ENCODE measurements at regions not wholly inside any gene's neighbourhood (a gene's known extent, or its start where the extent isn't known, plus 50 kb on each side); places are given as distances from the start of the nearest gene placed in this dataset.
"Not testable (repeated sequence)": the region's sequence is repeated elsewhere in the genome, so short reads cannot be mapped to it uniquely, and the experiment has no call there.

DNA sequence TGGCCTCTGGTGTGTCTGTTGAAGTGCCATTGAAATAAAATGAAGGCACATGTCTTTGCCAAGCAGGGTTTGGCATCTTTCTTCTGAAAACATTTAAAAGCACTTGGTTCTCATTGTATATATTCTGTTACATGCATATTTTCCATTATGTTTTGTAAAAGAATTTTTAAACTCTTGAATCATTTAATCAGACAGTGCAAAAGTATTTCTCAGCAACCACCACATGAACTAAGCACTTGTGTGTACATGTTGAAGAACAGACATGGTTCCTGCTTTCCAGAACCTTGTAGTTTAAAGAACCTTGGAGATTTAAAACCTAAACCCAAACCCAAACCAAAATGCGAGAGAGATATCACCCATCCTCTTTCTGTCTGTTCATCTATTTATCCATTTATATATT lies 220.3 kb upstream of the GIMD1 start:
- FAIRE-seq: no peak

DNA sequence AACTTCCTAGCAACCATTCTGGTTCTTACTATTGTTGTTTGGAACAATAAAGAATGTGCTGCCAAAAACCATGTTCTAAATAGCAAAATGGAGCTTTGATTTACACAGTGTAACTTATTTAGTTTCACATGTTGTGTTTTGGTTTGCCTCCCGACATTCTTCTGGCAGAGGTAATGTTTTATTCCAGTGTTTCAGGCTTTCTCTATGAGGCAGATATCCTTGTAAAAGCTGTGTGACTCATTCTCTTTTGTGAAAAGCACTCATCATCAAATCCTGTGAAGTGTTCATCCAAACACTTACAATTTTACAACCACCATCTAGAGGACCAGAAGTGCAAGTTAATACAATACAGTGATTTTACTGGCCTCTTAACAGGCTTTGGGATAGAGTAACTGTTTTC lies 219.0 kb upstream of the GIMD1 start:
- peak; percentile 93 for FAIRE-seq

DNA sequence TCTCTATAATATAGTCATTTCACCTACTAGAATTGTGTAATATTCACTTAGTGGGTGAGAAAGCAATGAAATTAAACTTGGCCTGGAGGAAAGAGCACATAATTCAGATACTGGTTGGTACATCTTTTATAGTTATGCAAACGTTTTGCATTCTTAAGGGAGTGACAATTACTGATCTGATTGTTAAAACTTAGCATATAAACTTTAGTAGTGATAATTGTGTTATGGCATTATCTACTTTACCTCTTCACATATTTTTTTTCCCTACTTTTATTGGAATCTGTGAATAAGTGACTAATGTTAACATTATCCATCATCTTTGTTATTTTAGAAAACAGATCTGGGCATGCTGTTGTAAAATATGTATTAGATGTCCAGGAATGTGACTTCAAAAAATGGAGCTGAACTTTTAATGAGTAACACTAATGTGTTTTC lies 217.4 kb upstream of the GIMD1 start:
- no peak for FAIRE-seq

DNA sequence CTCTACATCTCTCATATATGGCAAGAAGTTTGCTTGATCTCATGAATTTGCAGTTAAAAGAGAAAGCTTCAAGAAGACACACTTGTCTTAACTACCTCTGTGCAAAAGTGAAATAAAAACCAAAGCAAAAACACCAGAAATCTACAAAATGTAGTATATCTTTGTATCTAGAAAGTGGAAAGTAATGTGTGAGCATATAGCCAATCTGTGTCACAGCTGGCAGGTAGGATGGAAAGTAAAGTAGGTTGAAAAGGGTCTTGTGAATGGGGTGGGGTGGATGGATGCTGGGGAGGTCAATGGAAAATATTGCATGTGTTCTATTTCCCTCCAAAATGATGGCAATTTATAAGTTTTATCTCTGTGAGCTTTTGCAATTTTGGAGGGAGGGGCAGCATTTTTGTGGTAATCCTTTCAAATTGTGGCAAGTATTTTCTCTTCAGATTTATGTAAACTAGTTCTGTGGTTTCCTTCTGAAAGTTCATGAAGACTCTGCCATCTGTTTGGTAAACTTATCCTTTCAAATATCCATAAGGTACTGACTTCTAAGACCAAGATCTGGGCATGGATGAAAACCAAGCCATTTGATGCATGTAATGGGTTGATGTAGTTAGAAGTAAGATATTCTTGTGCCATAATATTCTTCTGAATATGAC lies 215.9 kb upstream of the GIMD1 start:
- FAIRE-seq: no peak

DNA sequence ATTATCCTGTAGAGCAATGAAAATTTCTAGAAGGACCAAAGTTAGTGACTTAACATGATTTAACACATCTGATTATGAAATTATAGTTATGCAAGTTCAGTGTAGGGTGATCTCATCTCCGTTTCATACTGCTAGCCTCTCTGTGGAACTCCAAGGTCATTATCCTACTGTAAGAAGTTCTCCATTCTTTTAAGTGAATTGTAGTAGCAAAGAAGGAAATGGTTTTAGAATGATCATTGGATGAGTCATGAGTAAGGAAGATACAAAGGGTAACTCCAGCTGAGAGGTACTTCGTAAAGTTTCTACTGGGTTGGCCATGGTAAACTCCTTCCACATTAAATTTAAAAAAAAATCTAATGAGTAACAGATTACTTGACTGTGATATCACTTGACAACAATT lies 215.0 kb upstream of the GIMD1 start:
- FAIRE-seq: peak; percentile 15

DNA sequence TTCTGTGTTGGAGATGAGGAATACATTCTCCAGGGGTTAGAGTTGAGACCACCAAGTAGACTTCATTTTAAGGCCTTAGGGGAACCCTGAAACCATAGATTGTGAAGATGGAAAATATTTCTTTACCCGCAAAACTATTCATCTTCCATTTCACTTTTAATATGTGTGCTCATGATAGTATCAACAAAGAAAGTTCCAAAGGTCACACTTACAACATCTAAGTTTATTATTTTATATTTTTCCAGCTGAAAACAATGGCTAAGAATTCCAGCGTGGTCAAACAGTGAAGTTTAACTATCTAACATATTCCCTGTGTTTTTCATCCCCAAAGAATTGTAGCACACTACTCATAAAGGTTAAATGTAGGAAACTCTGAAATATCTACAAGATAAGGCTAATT lies 214.5 kb upstream of the GIMD1 start:
- FAIRE-seq: no peak

DNA sequence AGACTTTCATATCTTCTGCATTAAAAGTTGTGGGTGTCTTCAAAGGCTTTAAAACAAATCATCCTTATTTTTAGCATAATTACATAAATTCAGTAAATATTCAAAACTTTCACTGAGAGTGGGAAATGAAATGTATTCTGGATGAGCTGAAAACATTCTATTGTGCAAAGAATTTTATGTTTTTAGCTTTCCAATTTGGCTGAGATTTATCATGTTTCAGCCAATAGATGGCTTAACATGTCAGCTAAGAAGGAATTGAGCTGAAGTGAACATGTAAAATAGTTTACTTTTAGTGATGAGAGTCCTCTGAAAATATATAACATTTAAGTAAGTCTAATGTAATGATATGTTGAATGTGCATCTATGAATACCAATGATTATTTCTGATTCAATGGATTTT lies 213.5 kb upstream of the GIMD1 start:
- FAIRE-seq: no peak

DNA sequence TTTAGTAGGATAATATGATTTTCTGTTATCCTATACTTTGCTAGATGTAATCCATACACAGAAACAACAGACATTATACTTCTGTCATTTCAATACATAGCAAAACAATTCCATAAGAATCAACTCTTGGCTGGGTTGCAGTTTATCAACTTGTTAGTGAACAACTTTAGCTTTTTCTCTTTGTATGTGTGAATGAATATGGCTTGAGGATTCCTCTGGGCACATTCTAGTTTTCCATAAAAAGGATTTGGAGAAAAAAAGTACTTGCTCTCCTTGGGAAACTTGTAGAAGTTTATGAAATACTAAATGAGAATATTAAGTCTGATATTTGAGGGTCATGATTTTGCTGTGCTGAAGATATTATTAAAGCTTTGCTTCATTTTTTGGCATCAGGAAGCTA lies 210.7 kb upstream of the GIMD1 start:
- FAIRE-seq: no peak

DNA sequence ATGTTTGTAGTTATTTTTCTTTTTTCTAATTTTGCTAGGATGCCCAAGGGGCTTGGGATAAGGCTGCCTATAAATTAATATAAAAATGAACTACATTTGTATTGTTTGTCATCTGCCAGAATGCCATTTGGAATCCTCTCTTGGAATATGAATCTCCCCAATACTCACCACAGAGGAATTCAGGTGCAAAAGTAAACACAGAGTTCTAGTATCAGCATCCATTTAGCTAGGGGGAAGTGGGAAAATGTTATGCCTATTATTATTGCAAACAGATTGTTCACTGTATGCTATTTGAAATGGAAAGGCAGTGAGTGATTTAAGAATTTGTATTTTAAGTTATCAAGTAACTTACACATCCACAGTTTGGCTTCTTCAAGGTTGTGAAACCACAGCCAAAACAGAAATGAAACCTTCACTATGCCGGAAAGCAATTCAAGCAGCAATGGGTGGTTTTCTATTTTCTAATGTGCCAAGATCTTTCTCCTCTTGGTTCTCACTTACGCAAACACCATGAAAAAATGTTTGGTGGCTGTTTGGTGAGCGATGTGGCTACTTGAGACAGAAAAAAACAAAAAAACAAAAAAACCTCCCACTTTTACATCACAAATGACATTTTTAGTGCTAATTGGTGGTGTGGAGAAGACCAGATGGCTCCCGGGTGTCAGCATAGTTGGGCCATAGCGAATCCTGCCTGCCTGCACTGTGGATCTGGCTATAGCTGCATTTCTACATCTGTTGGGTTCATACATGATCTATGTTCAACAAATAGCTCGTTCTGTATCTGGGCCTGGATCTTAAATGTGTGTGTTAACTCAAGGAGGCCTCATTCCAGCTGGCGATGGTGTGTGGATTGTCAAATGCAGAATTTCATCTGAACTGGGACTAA lies 200.8 kb upstream of the GIMD1 start:
- no peak for FAIRE-seq

DNA sequence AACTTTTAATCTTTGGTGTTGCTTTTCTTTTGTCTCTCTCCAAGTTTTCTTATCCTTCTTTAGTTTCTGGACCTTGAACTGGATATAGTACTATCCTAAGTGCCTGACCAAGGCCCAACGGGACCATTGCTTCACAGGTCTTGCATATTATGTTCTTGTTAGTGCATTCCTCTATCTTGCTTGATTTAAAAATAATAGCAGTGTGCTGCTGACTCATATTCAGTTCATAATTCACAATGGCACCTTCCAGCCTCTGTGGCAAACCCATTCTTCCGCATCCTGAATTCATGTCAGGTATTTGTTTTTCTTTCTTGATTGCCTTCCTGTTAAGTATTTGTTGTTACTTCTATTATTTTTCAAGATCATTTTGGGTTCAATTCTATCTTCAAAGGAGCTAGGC lies 197.1 kb upstream of the GIMD1 start:
- no peak for FAIRE-seq

DNA sequence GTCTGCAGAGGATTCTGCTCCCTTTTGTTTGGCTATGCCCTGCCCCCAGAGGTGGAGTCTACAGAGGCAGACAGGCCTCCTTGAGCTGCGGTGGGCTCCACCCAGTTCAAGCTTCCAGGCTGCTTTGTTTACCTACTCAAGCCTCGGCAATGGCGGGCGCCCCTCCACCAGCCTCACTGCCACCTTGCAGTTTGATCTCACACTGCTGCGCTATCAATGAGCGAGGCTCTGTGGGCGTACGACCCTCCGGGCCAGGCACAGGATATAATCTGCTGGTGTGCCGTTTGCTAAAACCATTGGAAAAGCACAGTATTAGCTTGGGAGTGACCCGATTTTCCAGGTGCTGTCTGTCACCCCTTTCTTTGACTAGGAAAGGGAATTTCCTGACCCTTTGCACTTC lies 195.1 kb upstream of the GIMD1 start:
- not testable (repeated sequence) for FAIRE-seq

DNA sequence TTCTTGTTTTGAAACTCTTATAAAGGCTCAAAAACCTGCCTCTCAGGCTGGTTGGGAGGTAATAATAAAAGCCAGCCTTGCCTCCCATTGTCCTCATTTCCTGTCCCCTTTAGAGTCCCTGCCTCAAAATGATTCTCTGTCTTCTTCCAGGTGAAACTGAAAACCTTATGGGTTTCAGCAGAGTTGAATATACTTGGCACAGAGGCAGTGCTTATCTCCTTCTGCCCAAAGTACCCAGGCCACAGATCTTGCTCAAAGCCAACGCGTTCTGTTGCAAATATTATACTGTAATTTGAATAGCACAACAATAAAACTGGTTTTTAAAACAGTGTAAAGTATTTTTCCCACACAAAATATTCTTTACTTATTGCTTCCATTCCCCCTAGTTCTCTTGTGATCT lies 183.1 kb upstream of the GIMD1 start:
- FAIRE-seq: no peak

DNA sequence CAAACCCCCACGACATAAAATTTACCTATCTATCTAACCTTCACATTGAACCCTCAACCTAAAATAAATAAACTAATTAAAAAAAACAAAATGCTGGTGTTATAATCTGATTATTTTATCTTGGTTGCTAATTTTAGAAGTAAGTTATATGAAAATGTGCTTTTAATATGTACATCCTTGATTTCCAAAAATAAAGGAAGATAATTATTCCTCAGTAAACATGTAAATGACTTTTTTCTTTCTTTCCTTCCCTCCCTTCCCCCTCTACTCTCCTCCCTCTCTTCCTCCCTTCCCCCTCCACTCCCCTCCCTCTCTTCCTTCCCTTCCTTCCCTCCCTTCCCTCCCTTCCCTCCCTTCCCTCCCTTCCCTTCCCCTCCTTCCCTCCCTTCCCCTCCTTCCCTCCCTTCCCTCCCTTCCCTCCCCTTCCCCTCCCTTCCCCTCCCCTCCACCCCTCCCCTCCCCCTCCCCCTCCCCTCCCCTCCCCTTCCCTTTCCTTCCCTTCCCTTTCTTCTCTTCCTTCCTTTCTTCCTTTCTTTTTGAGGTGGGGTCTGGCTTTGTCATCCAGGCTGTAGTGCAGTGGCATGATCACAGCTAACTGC lies 180.0 kb upstream of the GIMD1 start:
- no peak for FAIRE-seq

DNA sequence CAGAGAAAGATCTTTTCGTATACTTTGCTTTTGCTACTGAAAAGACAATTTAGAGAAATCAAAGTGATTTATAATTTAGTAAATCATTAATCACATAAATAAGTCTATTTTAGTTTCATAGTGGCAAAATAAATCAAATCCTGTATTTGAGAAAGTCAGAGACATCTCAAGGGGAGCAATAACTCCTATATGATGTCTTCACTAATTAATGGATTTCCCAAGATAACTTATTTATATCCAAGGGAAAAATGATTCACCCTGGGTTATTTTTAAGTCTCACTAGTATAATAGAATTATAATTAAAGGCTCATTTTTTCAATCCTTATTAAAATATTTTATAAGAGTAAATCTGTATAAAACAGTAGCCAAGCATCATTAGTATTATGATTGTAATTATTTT lies 177.8 kb upstream of the GIMD1 start:
- FAIRE-seq: no peak

DNA sequence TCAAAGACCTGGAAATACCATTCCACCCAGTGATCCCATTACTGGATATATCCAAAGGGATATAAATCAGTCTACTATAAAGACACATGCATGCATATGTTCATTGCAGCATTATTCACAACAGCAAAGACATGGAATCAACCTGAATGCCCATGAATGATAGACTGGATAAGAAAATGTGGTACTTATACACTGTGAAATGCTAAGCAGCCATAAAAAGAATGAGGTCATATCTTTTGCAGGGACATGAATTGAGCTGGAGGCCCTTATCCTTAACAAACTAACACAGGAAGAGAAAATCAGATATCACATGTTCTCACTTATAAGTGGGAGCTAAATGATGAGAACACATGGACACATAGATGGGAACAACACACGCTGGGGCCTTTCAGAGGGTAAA lies 174.0 kb upstream of the GIMD1 start:
- not testable (repeated sequence) for FAIRE-seq

DNA sequence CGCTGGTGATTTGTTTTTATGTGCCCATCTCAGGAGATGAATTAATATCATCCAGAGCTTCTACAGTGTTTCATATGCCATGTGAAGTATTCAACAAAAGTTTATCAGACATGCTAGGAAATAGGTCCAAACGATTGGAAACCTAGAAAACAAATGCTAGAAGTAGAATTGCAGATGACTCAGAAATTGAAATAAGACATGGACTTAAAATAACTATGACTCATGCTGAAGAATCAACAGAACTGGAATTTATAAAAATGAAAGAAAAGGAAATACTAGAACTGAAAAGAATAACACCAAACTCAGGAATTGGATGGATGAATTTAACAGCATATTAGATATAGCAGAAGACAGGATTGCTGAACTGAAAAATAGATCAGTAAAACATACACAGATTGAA lies 172.7 kb upstream of the GIMD1 start:
- no peak for FAIRE-seq

DNA sequence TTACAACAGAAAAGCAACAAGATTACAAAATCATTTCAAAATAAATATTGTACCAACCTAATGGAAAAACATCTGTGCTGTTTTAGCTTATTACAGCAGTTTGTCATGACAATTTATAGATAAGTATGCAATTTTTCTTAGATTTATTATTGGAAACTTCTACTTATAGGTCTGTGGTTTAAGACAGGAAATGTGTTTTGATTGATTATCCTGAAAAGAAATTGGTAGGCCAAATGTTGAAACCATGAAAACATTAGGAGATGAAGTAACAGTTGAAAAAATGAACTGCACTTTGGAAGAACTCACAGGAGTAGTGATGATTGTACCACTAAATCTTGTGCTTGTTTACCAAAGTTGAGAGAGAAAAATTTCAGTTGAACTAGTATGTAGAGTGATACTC lies 162.2 kb upstream of the GIMD1 start:
- no peak for FAIRE-seq

DNA sequence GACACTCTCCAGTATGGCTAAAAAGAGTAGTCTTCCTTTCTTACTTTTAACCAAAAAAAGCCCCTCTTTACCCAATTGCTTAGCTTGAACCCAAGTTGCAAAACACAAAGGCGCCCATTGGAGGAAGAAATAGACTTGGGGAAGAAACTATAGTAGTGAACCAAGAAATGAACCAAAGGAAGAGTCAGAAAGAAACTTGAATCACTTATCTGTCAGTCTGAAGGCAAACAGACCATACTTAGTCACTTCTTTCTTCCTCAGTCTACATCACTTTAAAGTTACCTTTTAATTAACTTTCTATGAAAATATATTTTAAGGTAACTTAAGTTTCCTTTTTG lies 161.4 kb upstream of the GIMD1 start:
- FAIRE-seq: no peak

DNA sequence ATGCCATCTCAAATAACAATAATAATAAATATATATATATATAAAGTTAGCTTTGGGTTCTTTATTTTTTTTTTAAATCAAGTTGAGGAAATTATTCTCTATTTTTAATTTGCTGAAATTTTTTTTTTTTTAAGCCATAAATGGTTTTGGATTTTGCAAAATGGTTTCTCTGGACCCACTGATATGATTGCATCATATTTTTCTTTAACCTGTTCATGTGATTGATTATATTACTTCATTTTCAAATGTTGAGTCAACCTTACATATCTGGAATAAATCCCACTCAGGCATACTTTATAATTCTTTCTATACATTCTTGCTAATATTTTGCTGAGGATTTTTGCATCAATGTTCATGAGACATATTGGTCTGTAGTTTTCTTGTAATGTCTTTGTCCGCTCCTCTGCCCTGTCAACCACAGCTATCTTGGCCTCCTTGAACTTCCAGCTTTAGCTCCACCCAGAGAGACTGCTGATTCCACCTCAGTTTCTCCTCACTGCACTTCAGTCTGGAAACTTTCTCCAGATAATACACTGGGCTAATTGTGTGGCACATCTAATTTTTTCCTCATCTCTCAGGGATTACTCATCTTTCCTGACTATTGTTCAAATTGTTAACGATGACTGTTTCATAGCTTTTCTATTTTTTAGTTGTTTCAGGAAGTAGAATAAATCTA lies 160.9 kb upstream of the GIMD1 start:
- no peak for FAIRE-seq

DNA sequence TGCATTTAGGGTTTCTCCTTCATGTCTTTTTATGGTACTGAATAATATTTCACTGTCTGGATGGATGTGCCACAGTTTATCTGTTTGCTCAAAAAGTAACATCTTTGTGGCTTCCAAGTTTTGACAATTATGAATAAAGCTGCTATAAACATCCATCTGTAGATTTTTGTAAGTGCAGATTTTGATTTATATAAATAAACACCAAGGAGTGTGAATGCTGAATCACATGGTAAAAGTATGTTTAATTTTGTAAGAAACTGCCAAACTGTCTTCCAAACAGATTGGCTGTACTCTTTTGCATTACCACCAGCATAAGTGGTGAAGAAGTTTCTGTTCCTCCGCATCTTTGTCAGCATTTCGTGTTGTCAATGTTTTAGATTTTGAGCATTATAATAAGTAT lies 158.7 kb upstream of the GIMD1 start:
- FAIRE-seq: no peak

DNA sequence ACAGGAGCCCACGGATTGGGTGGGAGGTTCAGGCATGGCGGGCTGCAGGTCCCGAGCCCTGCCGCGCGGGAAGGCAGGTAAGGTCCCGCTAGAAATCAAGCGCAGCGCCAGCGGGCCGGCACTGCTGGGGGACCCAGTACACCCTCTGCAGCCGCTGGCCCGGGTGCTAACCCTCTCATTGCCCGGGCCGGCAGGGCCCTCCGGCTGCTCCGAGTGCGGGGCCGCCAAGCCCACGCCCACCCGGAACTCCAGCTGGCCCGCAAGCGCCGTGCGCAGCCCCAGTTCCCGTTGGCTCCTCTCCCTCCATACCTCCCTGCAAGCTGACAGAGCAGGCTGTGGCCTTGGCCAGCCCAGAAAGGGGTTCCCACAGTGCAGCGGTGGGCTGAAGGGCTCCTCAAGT lies 156.8 kb upstream of the GIMD1 start:
- FAIRE-seq: not testable (repeated sequence)

DNA sequence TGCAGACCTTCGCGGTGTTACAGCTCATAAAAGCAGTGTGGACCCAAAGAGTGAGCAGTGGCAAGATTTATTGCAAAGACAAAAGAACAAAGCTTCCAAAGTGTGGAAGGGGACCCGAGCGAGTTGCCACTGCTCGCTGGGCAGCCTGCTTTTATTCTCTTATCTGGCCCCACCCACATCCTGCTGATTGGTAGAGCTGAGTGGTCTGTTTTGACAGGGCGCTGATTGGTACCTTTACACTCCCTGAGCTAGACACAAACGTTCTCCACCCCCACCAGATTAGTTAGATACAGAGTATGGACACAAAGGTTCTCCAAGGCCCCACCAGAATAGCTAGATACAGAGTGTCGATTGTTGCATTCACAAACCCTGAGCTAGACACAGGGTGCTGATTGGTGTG lies 156.2 kb upstream of the GIMD1 start:
- FAIRE-seq: not testable (repeated sequence)

DNA sequence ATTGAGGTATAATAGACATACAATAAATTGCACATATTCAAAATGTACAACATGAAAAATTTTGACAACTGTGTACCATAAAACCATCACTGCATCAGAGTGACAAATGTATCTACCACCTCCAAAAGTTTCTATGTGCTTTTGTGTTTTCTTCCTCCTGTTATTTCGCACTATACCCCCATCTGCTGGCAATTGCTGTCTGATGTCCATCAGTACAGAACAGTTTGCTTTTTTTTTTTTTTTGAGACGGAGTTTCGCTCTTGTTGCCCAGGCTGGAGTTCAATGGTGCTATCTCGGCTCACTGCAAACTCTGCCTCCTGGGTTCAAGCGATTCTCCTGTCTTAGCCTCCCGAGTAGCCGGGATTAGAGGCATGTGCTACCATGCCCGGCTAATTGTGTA lies 154.3 kb upstream of the GIMD1 start:
- no peak for FAIRE-seq

DNA sequence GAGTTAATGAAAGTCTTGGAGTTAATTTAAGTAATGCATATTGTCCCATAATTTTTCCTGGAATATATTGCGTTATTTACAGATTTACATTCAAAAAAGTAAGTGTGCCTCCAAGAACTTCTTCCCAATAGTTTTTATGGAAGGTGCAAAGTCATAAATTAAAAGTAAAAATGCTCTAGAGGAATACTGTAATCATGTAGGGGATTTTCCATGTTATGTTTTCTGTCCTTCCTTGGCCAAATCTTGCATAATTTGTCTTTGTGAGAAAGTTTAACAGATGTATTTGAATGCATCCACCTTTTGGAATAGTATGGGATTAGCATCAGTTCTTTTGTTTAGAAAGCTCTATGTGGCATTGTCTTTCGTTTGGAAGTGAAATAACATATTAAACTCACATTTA lies 144.1 kb upstream of the GIMD1 start:
- no peak for FAIRE-seq

Data from endometrium (tissue), 2 donors.